ENCODE measurements at regions not wholly inside any gene's neighbourhood (a gene's known extent, or its start where the extent isn't known, plus 50 kb on each side); places are given as distances from the start of the nearest gene placed in this dataset.

GRCh38 chr1:244116946-244117345 lies 65.9 kb downstream of the ZBTB18 start (continued):
- TF ChIP-seq AR (CRISPR knock-in tag; IDR thresholded peaks at IDR 0.05): no peak
- no peak for TF ChIP-seq MXD4 (CRISPR knock-in tag; IDR thresholded peaks at IDR 0.05; ENCODE audit: borderline replicate concordance)
- TF ChIP-seq AFF4 (CRISPR knock-in tag; IDR thresholded peaks at IDR 0.05; ENCODE audit: borderline replicate concordance): no peak
- TF ChIP-seq ELF4 (CRISPR knock-in tag; IDR thresholded peaks at IDR 0.05; ENCODE audit: low read depth): no peak
- no peak for TF ChIP-seq NFYB (CRISPR knock-in tag; conservative IDR thresholded peaks at IDR 0.05; ENCODE audit: low read depth)

- Mint-ChIP-seq H3K27me3 (ENCODE audit: low read depth) (no peaks in the 10 kb centered on the region; the same call in 1 of the 2 replicates), H3K36me3 (no peaks in the 10 kb centered on the region), H3K9me3 (peaks cover 10% of the 10 kb centered on the region), H3K27ac (no peak overlapping the region), H3K4me1 (peaks cover 20% of the 10 kb centered on the region), H3K4me3 (no peak overlapping the region)
- POLR2A ChIA-PET: no interaction called here
- TF ChIP-seq KAT7 (CRISPR knock-in tag; IDR thresholded peaks at IDR 0.05; ENCODE audit: borderline replicate concordance) (no peak), ZNF219 (CRISPR knock-in tag; IDR thresholded peaks at IDR 0.05; ENCODE audit: borderline replicate concordance) (no peak), E2F4 (CRISPR knock-in tag; IDR thresholded peaks at IDR 0.05; ENCODE audit: borderline replicate concordance, low read depth) (no peak), E2F5 (CRISPR knock-in tag; IDR thresholded peaks at IDR 0.05) (no peak), SOX15 (CRISPR knock-in tag; IDR thresholded peaks at IDR 0.05) (no peak), CBFB (CRISPR knock-in tag; IDR thresholded peaks at IDR 0.05; ENCODE audit: low read depth) (no peak), IRF1 (CRISPR knock-in tag; IDR thresholded peaks at IDR 0.05) (no peak), ETV6 (CRISPR knock-in tag; IDR thresholded peaks at IDR 0.05) (no peak), ZNF396 (CRISPR knock-in tag; IDR thresholded peaks at IDR 0.05; ENCODE audit: borderline replicate concordance) (no peak), ZNF281 (CRISPR knock-in tag; IDR thresholded peaks at IDR 0.05) (no peak), HMGA2 (CRISPR knock-in tag; IDR thresholded peaks at IDR 0.05) (no peak)
- DNase-seq (ENCODE audit: low spot score) (no peak), ATAC-seq (no peak)
- CTCF ChIA-PET: no interaction called here
Measured at GRCh38 chr1:244118109-244118761, 67.2 kb downstream of the ZBTB18 start.
